Activated CD4-positive, CD25-positive, alpha-beta regulatory T cell treated with anti-CD3 and anti-CD28 coated beads, Interleukin-2, amount 50 U/mL, for 16 hours (primary cell): ENCODE measurements at regions not wholly inside any gene's neighbourhood (a gene's known extent, or its start where the extent isn't known, plus 50 kb on each side); places are given as distances from the start of the nearest gene placed in this dataset.

ENCODE experiments used
- DNase-seq: peaks from one replicate; pipeline ENCODE4 v3.0.0-alpha.2; 2020; ENCODE audit warnings: low read depth, low spot score

DNA sequence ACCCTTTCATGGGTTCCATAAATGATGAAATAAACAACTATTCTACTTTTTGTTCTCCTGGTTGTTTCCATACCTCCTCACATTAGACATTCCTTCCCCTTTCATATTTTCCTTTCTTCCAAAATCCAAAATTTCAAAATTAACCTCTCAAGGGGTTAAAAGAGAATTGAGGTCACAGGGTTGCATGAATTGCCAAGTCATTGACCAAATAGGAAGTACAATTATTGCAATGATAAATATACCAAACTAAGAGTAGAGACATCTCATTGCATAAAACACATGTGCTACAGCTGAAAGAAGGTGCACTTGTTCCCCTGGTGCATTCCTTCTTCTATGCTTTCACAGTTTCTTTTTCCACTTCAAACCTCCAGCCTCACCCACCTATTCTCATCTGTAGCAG is 136.1 kb downstream of the KCTD12 start:
- no peak for DNase-seq

DNA sequence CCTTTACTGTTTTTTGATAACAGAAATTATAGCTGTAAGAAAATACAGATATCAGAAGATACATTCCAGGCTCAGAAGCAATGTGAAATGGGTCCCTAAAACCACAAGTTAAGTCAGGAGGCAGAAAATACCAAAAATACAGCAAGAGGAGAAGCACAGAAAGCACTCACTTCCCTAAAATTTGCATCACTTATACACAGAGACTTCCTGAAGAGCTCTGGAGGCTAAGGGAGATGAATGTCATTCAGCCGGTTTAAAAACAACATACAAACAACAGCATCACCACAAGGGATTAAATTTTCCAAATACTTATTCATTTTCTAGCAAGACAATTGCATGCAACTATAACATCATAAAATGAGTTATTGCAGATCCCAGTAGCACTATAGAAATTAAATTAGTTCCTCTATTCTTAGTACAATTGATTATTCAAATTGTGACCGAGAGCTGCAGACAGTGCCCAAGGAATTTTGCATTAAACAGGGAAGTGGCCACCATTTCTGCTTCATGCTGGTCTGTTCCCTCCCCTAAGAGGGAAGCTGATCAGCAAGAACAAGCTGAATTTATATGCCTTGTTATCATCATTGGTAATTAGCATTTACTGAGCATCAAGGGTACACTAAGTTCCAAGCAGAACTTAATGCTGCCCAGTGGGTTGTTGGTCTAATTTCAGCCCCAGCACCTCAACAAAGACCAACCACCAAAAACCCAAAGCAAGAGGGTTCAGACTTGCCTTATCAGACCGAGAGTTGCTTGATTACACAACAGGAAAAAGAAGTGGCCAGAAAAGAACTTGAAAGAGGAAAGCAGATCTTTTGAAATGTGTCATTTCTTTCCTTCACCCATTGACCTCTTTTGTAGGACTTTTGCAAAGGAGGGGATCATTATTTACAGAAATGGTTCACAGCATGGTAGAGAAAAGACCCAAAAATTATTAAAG is 140.7 kb downstream of the KCTD12 start:
- DNase-seq, result no peak

DNA sequence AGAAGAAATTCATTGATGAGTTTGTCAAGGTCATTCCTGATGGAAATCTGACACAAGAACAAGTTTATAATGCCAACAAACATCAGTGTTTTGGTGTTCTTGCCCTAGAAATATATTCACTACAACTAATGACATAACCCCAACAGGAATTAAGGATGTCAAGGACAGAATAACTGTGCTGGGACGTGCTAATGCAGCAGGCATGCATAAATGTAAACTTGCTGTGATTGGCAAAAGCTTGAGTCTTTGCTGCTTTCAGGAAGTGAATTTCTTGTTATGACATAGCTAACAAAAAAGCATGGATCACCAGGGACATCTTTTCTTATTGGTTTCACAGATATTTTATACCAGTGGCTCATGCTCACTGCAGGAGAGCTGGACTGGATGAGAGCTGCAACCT is 144.6 kb downstream of the KCTD12 start:
- no peak for DNase-seq

DNA sequence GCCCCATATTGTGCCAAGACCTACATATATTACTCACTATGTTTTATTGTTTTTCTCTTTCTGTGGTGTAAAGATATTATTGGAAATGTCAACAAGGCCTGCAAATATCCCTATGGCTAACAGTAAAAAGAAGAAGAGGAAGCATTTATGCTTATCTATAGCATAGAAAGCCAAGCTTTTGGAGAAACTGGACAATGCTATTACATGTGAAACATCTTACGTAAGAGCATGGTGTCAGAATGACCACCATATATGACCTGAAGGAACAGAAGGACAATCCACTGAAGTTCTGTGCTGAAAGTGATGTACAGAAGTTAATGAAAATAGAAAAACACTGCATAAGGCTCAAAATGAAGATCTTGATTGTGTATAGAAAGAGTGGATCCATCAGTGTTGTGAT is 145.2 kb downstream of the KCTD12 start:
- no peak for DNase-seq

DNA sequence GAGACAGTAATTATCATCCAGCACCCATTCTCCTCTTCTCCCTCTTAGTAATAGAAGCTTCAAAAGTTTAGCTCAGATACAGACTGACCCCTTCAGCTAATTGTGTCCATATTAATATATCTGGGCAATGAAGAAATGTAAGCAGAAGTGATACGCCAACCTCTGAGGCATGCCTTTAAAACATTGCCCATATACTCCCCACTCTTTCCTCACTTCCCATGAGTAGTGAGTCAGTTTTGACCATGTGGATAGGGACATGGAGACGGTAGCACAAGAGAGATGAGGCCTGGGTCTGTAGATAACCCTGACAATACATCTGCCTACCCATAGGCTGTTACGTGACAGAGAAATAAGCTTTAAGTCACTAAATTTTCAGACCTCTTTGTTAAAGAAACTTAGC is 147.6 kb downstream of the KCTD12 start:
- DNase-seq, result no peak

DNA sequence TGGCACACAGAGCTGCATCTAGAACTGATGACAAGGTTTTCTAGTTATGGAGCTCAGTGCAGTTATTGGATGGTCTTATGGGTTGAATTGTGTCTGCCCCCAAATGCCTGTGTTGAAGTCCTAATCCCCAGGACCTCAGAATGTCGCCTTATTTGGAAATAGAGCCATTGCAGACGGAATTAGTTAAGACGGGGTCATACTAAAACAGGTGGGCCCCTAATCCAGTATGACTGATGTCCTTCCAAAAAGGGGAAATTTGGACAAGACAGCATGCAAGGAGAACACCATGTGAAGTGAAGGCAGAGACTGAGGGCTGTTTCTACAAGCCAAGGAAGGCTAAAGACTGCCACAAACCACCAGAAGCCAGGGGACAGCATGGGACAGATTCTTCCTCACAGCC is 148.7 kb downstream of the KCTD12 start:
- no peak for DNase-seq

DNA sequence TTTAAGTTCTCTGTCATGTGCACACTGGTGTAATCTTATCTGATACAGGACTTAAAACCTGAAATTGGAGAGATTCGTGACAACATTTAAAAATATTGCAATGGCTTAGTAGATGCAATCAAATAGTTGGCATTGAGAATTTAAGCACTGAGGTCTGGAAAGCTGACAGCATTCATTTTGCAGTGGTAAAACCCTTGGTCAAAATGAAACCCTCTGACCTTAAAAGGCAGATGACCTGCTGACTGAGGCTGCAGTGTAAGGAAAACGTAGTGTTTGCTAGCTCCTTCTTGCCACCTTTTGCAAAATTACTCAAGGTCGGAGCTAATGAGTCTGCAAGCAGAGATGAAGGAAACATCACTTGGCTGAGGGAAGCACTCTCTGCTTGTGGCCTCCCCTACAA is 150.6 kb downstream of the KCTD12 start:
- no peak for DNase-seq

DNA sequence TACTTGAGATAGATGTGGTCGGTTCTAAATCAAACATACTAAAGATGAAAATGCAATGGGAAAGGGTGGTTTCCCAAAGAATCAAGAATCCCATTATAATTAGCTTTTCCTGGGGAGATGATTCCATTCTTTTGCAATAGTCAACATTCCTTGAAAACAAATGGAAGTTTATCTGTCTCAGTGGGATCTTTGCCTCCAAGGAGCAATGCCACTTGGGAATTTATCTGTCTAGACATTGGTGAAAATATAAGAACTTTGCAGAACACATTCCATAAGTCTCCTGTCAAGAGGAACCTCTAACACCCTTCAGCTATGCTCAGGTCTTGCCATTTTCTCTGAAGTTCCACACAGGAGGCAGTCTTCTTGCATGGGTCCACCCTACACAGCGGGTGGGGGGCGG is 152.5 kb downstream of the KCTD12 start:
- no peak for DNase-seq

DNA sequence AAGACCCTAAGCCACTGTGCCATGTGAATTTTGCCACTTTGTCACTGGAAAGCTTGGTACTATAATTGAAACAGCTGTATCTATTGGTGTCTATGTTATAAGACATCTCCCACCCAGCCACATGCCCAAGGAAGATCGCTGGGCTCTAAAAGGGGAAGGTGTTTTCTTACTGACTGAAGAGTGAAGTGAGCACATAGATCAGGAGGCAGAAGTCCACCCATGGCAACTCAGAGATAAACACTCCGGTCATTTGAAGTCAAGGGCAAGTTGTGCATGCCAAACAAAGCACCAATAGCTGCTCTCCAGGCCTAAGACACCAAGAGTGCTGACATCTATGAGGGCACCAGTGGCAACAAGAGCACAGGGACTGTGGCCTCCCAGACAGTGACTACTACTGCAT is 153.8 kb downstream of the KCTD12 start:
- DNase-seq, result no peak

DNA sequence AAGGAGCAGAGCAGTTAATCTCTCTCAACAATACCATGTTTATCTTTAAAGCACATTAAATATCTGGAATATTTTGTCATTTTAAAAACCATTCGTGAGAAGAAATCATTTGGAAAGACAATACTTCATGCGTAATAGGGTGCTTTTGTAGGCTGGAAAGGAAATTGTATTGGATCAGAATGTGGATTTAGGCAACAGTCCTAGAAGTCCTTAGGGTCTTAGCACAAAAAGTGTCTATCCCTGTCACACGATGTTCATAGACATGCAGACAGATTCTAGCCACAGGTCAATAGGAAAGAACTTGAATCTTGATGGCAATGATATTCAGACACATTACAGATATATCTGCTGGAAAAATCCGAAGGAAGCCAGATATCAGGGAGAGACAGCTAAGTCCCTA is 156.0 kb downstream of the KCTD12 start:
- DNase-seq, result no peak

DNA sequence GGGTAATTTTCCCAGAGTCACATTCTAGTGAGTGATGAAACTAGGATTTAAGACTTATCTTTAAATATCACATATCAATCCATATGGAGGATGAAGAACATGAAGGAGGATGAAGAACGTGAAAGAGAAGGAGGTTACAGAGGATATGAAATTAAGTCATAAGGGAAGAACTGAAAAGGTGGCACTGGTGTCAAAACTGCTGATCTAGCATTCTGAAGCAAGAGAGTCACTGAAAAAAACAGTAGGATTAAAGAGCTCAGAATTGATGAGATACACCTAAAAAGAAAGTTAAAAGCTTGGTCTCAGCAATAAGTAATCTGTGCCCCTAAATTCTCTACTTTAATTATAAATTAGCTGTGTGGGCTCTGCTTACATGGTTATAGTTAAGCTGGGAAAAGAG is 156.5 kb downstream of the KCTD12 start:
- no peak for DNase-seq

DNA sequence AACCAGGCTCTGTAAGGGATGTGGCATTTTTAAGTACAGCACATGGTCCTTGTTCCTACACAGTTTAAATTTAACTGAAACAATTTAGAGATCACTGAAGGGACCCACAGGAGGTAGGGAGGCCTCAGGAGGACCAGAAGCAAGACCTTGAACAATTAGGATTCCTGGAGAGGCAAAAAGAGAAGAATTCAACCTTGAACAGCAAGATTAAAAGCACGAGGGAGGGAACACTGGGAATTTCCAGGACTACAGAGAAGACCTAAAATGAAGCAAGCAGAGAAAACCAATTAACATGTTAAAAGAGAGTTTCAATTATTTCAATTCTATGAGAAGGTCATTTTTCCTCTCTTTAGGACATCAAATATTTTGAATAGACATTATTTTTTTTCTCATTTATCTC is 160.3 kb downstream of the KCTD12 start:
- no peak for DNase-seq

DNA sequence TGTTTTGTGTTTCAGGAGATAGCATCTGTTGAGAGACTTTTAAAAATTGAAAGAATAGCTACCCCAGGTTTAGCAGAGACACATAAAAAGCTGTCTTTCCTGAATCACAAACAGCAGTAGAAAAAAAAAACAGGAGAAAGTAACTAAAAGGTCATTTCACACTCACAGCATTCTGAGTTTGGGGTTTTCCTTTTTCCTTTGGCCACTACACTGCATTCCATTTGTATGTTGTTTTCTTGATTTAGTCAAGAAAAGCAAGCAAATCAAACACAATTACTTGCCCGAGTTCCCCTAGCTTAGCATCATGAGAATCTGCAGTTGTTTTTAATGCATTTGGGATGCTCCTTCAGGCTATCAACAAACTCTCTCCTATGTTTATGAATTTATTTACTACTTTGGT is 161.0 kb downstream of the KCTD12 start:
- no peak for DNase-seq

DNA sequence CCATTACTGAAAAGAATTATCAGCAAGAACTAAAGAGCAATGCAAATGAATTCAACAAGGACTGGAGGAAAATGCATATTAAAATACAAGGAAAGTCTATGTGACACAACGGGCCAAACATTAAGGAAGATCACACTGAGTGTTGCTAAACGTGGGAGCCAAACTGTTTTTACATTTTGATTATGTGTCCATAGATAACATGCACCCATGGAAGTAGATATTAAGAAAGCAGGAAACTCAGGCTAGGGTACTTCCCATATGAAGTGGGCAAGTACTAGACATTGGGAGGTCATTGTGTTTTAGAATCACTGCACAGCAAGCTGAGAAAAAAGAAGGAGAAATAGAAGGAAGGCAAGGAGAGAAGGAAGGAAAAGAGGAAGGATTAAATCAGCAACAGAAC is 161.8 kb downstream of the KCTD12 start:
- no peak for DNase-seq

DNA sequence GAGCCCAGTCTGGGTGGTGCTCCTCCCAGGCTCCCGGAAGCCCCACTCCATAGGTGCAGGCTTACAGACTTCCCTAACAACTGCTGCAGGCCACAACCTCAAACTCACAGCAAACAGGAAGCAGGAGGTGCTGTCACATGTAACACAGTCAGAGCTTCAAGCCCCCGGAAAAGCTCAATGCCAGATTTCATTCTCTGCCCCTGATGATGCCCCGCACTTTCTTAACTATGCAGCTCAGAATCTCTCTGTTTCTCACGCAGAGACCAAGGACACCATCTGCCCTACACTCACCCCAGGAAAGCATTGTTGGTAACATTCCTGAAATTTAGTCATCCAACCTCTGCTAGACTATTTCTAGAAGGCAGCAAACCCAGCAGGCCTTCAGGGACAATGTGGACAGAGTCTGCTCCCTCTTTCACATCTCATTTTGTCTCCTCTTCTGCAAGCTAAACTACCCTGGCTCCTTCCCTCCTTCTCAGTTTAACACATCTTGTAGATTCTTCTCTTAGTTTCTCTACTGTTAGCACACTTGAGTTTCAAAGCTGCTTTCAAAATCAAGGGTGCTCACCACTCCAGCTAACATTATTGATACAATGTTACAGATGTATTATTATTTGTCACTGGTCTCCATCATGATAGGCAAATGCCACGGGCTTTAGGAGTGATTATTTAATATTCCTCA is 162.5 kb downstream of the KCTD12 start:
- no peak for DNase-seq

DNA sequence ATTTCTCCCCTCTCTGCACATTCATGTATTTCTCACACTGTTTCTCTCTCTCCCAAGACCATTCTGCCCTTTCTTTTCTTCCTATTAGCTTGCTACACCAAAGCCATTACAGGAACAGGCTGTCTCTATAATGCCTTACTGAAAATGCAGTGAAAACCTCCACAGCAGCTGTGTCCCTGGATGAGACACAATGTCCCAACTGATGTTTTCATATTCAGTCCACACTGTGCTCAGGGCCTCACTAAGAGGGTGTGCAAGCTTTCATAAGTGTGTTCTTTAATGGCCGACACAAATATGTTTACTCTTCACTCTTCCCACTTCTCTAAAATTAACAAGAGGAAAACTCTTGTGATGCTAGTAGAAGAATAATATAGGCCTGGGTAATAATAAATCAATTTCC is 163.4 kb downstream of the KCTD12 start:
- DNase-seq, result no peak

DNA sequence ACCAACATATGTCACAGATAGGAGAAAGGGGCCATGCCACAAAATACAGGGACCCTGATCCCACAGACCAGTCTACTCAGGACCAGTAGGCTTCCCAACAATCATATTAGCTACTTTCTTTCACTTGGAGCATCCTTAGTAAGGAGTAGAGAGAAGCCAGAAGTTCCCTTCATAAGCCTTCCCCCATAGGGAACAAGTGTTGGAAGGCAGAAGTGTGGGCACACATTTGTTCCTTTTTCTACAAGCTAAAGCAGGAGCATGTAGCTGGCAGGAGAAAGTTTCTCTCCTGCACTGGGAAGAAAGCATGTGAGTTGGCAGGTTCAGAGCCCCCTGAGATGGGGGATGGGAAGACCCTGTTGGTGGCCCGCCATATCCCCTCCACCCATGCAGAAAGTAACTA is 165.4 kb downstream of the KCTD12 start:
- no peak for DNase-seq

DNA sequence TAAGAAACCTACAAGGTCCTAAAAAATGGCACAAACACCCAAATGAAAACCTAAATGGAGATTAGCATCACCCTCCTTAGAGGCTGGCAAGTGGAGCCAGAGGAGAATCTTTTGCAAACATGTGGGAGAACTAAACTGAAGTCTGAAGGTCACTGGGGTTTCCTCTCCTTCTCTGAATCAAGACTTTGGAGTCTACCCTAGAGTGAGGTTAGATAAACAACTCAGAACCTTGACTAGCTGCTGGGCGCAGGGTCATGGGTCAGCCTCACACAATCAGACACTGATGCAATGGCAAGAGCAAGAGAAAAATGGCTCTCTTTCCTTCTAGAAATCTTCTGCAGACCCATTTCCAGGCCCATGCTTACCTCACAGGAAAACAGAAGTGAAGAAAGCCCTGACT is 165.8 kb downstream of the KCTD12 start:
- DNase-seq, result no peak

DNA sequence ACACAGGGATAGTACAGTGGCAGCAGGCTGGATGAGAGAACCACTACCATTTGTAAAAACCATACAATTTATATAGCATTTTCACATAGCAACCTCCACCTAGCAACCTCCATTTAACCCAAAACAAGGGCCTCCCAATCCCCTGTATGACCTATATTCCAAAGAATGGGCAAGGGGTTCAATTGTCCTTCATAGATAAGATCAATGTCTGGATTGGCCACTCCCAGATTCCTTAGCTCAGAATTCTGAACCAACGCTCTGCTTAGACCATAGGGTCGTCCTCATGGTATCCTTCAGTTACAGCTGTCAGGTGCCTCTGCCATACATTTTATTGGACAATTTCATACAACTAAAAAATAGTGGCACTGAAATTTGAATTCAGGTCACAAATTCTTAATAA is 166.2 kb downstream of the KCTD12 start:
- DNase-seq, result no peak

DNA sequence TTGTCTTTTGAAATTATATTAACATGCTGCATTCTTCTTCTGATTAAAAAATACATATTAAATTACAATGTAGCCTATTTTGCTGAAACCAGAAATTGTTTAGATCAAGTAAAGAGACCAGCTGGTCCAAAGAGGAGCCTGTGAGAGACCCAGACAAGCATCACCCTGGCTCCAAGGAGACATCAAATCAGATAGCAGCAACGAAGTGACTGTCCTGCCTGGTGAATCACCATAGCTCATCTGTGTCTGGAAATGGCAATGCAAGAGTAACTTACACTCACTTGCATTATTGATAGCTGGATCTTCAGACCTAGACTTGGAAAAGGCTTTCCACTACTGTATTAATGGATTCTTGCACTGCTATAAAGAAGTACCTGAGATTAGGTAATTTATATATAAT is 169.1 kb downstream of the KCTD12 start:
- no peak for DNase-seq

DNA sequence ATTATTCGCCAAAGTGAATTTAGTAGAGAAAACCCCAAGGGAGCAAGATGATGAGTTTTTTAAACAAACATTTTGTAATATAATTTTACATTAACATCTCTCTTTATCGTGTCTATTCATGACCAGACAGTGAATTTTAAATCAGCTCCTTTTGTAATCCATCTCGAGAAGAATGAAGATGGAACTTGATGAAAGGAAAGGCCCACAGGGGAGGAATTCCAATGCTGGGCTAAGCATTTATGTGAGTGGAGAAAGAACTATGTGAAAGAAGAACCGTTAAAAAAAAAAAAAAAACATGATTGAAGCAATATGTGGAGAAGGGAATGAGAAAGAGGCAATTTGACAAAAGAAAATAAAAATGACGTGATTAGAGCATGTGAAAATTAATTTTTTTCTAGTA is 170.6 kb downstream of the KCTD12 start:
- no peak for DNase-seq

DNA sequence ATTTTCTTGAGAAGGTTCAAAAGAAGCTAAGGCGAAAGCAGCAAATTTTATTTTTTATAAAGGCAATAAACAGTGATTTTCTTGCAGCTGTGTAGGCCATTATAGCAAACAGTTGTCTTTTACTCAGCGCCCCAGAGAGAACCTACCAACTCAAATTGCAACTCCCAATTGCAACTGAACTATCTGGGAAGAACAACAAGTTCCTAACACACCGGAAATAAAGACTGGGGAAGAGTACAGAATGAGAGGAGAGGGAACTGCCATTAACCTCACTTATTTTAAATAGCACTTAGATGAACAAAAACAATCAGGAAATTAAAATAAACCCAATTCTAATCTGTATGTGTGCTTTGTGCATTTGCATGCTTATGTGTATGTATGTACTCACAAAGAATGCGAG is 171.1 kb downstream of the KCTD12 start:
- DNase-seq, result no peak

DNA sequence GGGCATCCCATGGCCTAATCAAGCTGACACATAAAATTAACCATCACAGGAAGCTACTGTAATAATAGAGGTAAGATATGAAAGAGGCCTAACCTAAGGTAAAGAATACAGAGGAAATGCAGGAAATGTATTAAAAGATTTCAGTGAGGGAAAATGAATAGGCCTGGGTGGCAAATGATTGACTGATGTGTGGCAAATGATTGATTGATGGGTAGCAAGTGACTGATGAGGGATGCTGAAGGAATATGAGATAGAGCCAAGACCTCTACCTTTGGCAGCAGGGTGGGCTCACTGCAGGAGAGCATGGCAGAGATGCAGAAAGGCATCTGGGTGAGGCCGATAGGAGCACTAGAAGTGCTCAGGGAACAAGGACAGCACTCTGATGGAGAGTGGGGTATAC is 172.9 kb downstream of the KCTD12 start:
- no peak for DNase-seq
